ENCODE measurements at regions not wholly inside any gene's neighbourhood (a gene's known extent, or its start where the extent isn't known, plus 50 kb on each side); places are given as distances from the start of the nearest gene placed in this dataset.

- no peak for TF ChIP-seq CTCF (IDR thresholded peaks at IDR 0.05)
- H3K27me3 ChIP-seq = no peaks in the 10 kb centered on the region
- H3K4me1 ChIP-seq (ENCODE audit: control insufficient read depth in 1 of 2, insufficient read depth in 1 of 2, low read depth in 1 of 2, low read length in 1 of 2) = no peaks in the 10 kb centered on the region
- no peak overlapping the region for H3K4me3 ChIP-seq (ENCODE audit: low read depth in 1 of 2, low read length in 1 of 2)
- no peaks in the 10 kb centered on the region for H3K9me3 ChIP-seq
- no peak overlapping the region for H3K27ac ChIP-seq
- no peaks in the 10 kb centered on the region for H3K36me3 ChIP-seq
Measured at GRCh38 chrX:137178392-137178791, 144.6 kb upstream of the GPR101 start.

- no peak for TF ChIP-seq CTCF (IDR thresholded peaks at IDR 0.05)
Measured at GRCh38 chrX:137172317-137172948, 138.6 kb upstream of the GPR101 start.

GRCh38 chrX:137171626-137172025 is 137.8 kb upstream of the GPR101 start:
- H3K27ac ChIP-seq = no peak overlapping the region
- H3K4me3 ChIP-seq (ENCODE audit: low read depth in 1 of 2, low read length in 1 of 2) = no peak overlapping the region
- TF ChIP-seq CTCF (IDR thresholded peaks at IDR 0.05) = no peak
- H3K36me3 ChIP-seq = no peaks in the 10 kb centered on the region
- H3K4me1 ChIP-seq (ENCODE audit: control insufficient read depth in 1 of 2, insufficient read depth in 1 of 2, low read depth in 1 of 2, low read length in 1 of 2) = no peaks in the 10 kb centered on the region
- no peaks in the 10 kb centered on the region for H3K9me3 ChIP-seq
- no peaks in the 10 kb centered on the region for H3K27me3 ChIP-seq

More at GRCh38 chrX:137172317-137172948, 138.6 kb upstream of the GPR101 start:
- no peak overlapping the region for H3K4me3 ChIP-seq (ENCODE audit: low read depth in 1 of 2, low read length in 1 of 2)
- no peaks in the 10 kb centered on the region for H3K27me3 ChIP-seq
- no peaks in the 10 kb centered on the region for H3K36me3 ChIP-seq
- no peaks in the 10 kb centered on the region for H3K9me3 ChIP-seq
- no peak overlapping the region for H3K27ac ChIP-seq
- no peaks in the 10 kb centered on the region for H3K4me1 ChIP-seq (ENCODE audit: control insufficient read depth in 1 of 2, insufficient read depth in 1 of 2, low read depth in 1 of 2, low read length in 1 of 2)

- TF ChIP-seq CTCF (IDR thresholded peaks at IDR 0.05) = no peak
- no peaks in the 10 kb centered on the region for H3K36me3 ChIP-seq
- H3K9me3 ChIP-seq = no peaks in the 10 kb centered on the region
- no peaks in the 10 kb centered on the region for H3K27me3 ChIP-seq
- H3K4me1 ChIP-seq (ENCODE audit: control insufficient read depth in 1 of 2, insufficient read depth in 1 of 2, low read depth in 1 of 2, low read length in 1 of 2) = no peaks in the 10 kb centered on the region
- H3K27ac ChIP-seq = no peak overlapping the region
- no peak overlapping the region for H3K4me3 ChIP-seq (ENCODE audit: low read depth in 1 of 2, low read length in 1 of 2)
Measured at GRCh38 chrX:137166591-137166990, 132.8 kb upstream of the GPR101 start.

GRCh38 chrX:137164329-137164728 is 130.5 kb upstream of the GPR101 start:
- Histone ChIP-seq H3K27me3 (no peaks in the 10 kb centered on the region), H3K4me3 (ENCODE audit: low read depth in 1 of 2, low read length in 1 of 2) (no peak overlapping the region), H3K9me3 (no peaks in the 10 kb centered on the region), H3K27ac (no peak overlapping the region), H3K4me1 (ENCODE audit: control insufficient read depth in 1 of 2, insufficient read depth in 1 of 2, low read depth in 1 of 2, low read length in 1 of 2) (no peaks in the 10 kb centered on the region), H3K36me3 (no peaks in the 10 kb centered on the region)
- TF ChIP-seq CTCF (IDR thresholded peaks at IDR 0.05) = no peak

Data from neutrophil (primary cell).